ENCODE measurements at regions not wholly inside any gene's neighbourhood (a gene's known extent, or its start where the extent isn't known, plus 50 kb on each side); places are given as distances from the start of the nearest gene placed in this dataset.
"Not testable (repeated sequence)": the region's sequence is repeated elsewhere in the genome, so short reads cannot be mapped to it uniquely, and the experiment has no call there.

- Histone ChIP-seq H3K4me3 (ENCODE audit: low read length) (no peak overlapping the region), H3K4me2 (ENCODE audit: low read depth, low read length, poor library complexity, severe bottlenecking) (no peak overlapping the region), H3K27me3 (ENCODE audit: low read length) (no peaks in the 10 kb centered on the region), H3K79me2 (ENCODE audit: low read length) (no peaks in the 10 kb centered on the region), H3K27ac (ENCODE audit: low read length) (no peak overlapping the region), H3K36me3 (ENCODE audit: insufficient read depth, low read length) (no peaks in the 10 kb centered on the region), H3K9me2 (replicated peaks; ENCODE audit: insufficient read depth, low read length) (no peaks in the 10 kb centered on the region), H4K20me1 (ENCODE audit: insufficient read depth, low read depth, low read length) (no peaks in the 10 kb centered on the region), H3K9ac (ENCODE audit: low read length) (no peak overlapping the region), H3K9me3 (ENCODE audit: low read length) (peaks cover 11% of the 10 kb centered on the region; the same call in 1 of the 2 replicates), H3K4me1 (ENCODE audit: low read length) (no peaks in the 10 kb centered on the region), H2AFZ (ENCODE audit: low read length) (no peak overlapping the region)
- no peak for DNase-seq
Observed at GRCh38 chr20:30484009-30484748, 773.3 kb upstream of the DEFB115 start.

GRCh38 chr20:30484749-30485070, 772.8 kb upstream of the DEFB115 start:
- no peaks in the 10 kb centered on the region for H3K79me2 ChIP-seq (ENCODE audit: low read length)
- no peak for DNase-seq
- H3K4me1 ChIP-seq (ENCODE audit: low read length): no peaks in the 10 kb centered on the region
- no peaks in the 10 kb centered on the region for H3K36me3 ChIP-seq (ENCODE audit: insufficient read depth, low read length)
- H3K27me3 ChIP-seq (ENCODE audit: low read length): no peaks in the 10 kb centered on the region
- H2AFZ ChIP-seq (ENCODE audit: low read length): no peak overlapping the region
- H3K9me3 ChIP-seq (ENCODE audit: low read length): peaks cover 11% of the 10 kb centered on the region; the same call in 1 of the 2 replicates
- no peak overlapping the region for H3K9ac ChIP-seq (ENCODE audit: low read length)
- no peak overlapping the region for H3K4me3 ChIP-seq (ENCODE audit: low read length)
- H3K27ac ChIP-seq (ENCODE audit: low read length): no peak overlapping the region
- H4K20me1 ChIP-seq (ENCODE audit: insufficient read depth, low read depth, low read length): no peaks in the 10 kb centered on the region
- H3K4me2 ChIP-seq (ENCODE audit: low read depth, low read length, poor library complexity, severe bottlenecking): no peak overlapping the region
- H3K9me2 ChIP-seq (replicated peaks; ENCODE audit: insufficient read depth, low read length): no peaks in the 10 kb centered on the region

- H3K36me3 ChIP-seq (ENCODE audit: insufficient read depth, low read length): no peaks in the 10 kb centered on the region
- no peak overlapping the region for H3K27ac ChIP-seq (ENCODE audit: low read length)
- H3K9ac ChIP-seq (ENCODE audit: low read length): no peak overlapping the region
- no peaks in the 10 kb centered on the region for H4K20me1 ChIP-seq (ENCODE audit: insufficient read depth, low read depth, low read length)
- H3K9me2 ChIP-seq (replicated peaks; ENCODE audit: insufficient read depth, low read length): no peaks in the 10 kb centered on the region
- no peak overlapping the region for H3K4me3 ChIP-seq (ENCODE audit: low read length)
- H3K4me2 ChIP-seq (ENCODE audit: low read depth, low read length, poor library complexity, severe bottlenecking): no peak overlapping the region
- H3K9me3 ChIP-seq (ENCODE audit: low read length): peaks cover 11% of the 10 kb centered on the region; the same call in 1 of the 2 replicates
- no peak overlapping the region for H2AFZ ChIP-seq (ENCODE audit: low read length)
- no peaks in the 10 kb centered on the region for H3K79me2 ChIP-seq (ENCODE audit: low read length)
- H3K4me1 ChIP-seq (ENCODE audit: low read length): no peaks in the 10 kb centered on the region
- H3K27me3 ChIP-seq (ENCODE audit: low read length): no peaks in the 10 kb centered on the region
- no peak for DNase-seq
Observed at GRCh38 chr20:30485331-30486102, 771.9 kb upstream of the DEFB115 start.

- Histone ChIP-seq H3K4me2 (ENCODE audit: low read depth, low read length, poor library complexity, severe bottlenecking) (no peak overlapping the region), H3K79me2 (ENCODE audit: low read length) (no peaks in the 10 kb centered on the region), H4K20me1 (ENCODE audit: insufficient read depth, low read depth, low read length) (no peaks in the 10 kb centered on the region), H3K27ac (ENCODE audit: low read length) (no peak overlapping the region), H3K4me1 (ENCODE audit: low read length) (no peaks in the 10 kb centered on the region), H3K9ac (ENCODE audit: low read length) (no peak overlapping the region), H2AFZ (ENCODE audit: low read length) (no peak overlapping the region), H3K27me3 (ENCODE audit: low read length) (no peaks in the 10 kb centered on the region), H3K4me3 (ENCODE audit: low read length) (no peak overlapping the region), H3K9me3 (ENCODE audit: low read length) (peaks cover 11% of the 10 kb centered on the region; the same call in 1 of the 2 replicates), H3K9me2 (replicated peaks; ENCODE audit: insufficient read depth, low read length) (no peaks in the 10 kb centered on the region), H3K36me3 (ENCODE audit: insufficient read depth, low read length) (no peaks in the 10 kb centered on the region)
- DNase-seq: no peak
Observed at GRCh38 chr20:30486103-30486478, 771.4 kb upstream of the DEFB115 start.

- H3K9ac ChIP-seq (ENCODE audit: low read length); H4K20me1 ChIP-seq (ENCODE audit: insufficient read depth, low read depth, low read length); H3K79me2 ChIP-seq (ENCODE audit: low read length); H3K36me3 ChIP-seq (ENCODE audit: insufficient read depth, low read length); H3K27me3 ChIP-seq (ENCODE audit: low read length); H2AFZ ChIP-seq (ENCODE audit: low read length); H3K9me2 ChIP-seq (replicated peaks; ENCODE audit: insufficient read depth, low read length); H3K4me1 ChIP-seq (ENCODE audit: low read length); DNase-seq; H3K4me2 ChIP-seq (ENCODE audit: low read depth, low read length, poor library complexity, severe bottlenecking); H3K4me3 ChIP-seq (ENCODE audit: low read length); H3K27ac ChIP-seq (ENCODE audit: low read length): not testable (repeated sequence)
- H3K9me3 ChIP-seq (ENCODE audit: low read length): peaks cover 11% of the 10 kb centered on the region; the same call in 1 of the 2 replicates
Observed at GRCh38 chr20:30487461-30487860, 770.0 kb upstream of the DEFB115 start.

GRCh38 chr20:30487947-30488926, 769.2 kb upstream of the DEFB115 start:
- Histone ChIP-seq H3K9ac (ENCODE audit: low read length) (no peak overlapping the region), H2AFZ (ENCODE audit: low read length) (no peak overlapping the region), H3K79me2 (ENCODE audit: low read length) (no peaks in the 10 kb centered on the region), H3K36me3 (ENCODE audit: insufficient read depth, low read length) (no peaks in the 10 kb centered on the region), H3K4me3 (ENCODE audit: low read length) (no peak overlapping the region), H4K20me1 (ENCODE audit: insufficient read depth, low read depth, low read length) (no peaks in the 10 kb centered on the region), H3K27me3 (ENCODE audit: low read length) (no peaks in the 10 kb centered on the region), H3K27ac (ENCODE audit: low read length) (no peak overlapping the region), H3K4me2 (ENCODE audit: low read depth, low read length, poor library complexity, severe bottlenecking) (no peak overlapping the region), H3K4me1 (ENCODE audit: low read length) (no peaks in the 10 kb centered on the region), H3K9me3 (ENCODE audit: low read length) (peaks cover 11% of the 10 kb centered on the region; the same call in 1 of the 2 replicates), H3K9me2 (replicated peaks; ENCODE audit: insufficient read depth, low read length) (no peaks in the 10 kb centered on the region)
- DNase-seq: no peak

GRCh38 chr20:30488941-30489613, 768.4 kb upstream of the DEFB115 start:
- no peaks in the 10 kb centered on the region for H3K79me2 ChIP-seq (ENCODE audit: low read length)
- H3K27ac ChIP-seq (ENCODE audit: low read length): no peak overlapping the region
- H3K9me3 ChIP-seq (ENCODE audit: low read length): peaks cover 11% of the 10 kb centered on the region; the same call in 1 of the 2 replicates
- H3K4me2 ChIP-seq (ENCODE audit: low read depth, low read length, poor library complexity, severe bottlenecking): no peak overlapping the region
- DNase-seq: no peak
- no peak overlapping the region for H3K9ac ChIP-seq (ENCODE audit: low read length)
- no peak overlapping the region for H2AFZ ChIP-seq (ENCODE audit: low read length)
- H4K20me1 ChIP-seq (ENCODE audit: insufficient read depth, low read depth, low read length): no peaks in the 10 kb centered on the region
- H3K27me3 ChIP-seq (ENCODE audit: low read length): no peaks in the 10 kb centered on the region
- no peak overlapping the region for H3K4me3 ChIP-seq (ENCODE audit: low read length)
- H3K9me2 ChIP-seq (replicated peaks; ENCODE audit: insufficient read depth, low read length): no peaks in the 10 kb centered on the region
- no peaks in the 10 kb centered on the region for H3K36me3 ChIP-seq (ENCODE audit: insufficient read depth, low read length)
- H3K4me1 ChIP-seq (ENCODE audit: low read length): no peaks in the 10 kb centered on the region
